Omental fat pad (tissue), 3 donors: ENCODE measurements at regions not wholly inside any gene's neighbourhood (a gene's known extent, or its start where the extent isn't known, plus 50 kb on each side); places are given as distances from the start of the nearest gene placed in this dataset.

ENCODE experiments used
- ATAC-seq: fragments of 150-250 bp; one replicate; pipeline ENCODE4 v1.9.1; 2016; ENCODE audit warnings: mild to moderate bottlenecking, moderate library complexity; ENCODE audit not compliant: low FRiP score
- DNase-seq: peaks from one replicate; pipeline ENCODE4 v3.0.0-alpha.2; 2019; ENCODE audit warnings: low spot score
- TF ChIP-seq, protein P1 (sequence below), 3 donors: fragments of 450-650 bp; IDR thresholded peaks; one replicate each; pipeline ENCODE4 v1.5.1; 2016 to 2017; ENCODE audit warnings: antibody characterized with exemption in 3 of 3, mild to moderate bottlenecking in 3 of 3, moderate library complexity in 2 of 3

DNA sequence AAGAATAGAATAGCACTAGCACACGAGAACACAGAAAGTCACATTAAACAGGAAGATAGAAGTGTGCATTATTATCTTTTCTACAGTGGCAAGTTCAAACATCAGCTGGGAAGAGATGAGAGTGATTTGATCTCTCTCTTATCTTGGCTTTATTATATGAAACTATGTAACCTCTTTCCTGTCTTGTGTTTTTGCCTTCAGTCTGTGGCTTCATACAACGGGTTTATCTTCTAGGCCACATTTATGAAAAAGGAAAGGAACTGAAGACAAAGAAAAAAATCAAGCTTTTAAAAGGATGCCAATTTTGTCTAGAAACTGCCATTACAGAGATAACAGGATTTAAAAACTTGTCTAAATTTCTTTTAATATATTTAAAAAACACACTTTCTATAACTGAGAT, 983.6 kb downstream of the RPA4 start:
- DNase-seq (no peak), ATAC-seq (no peak)
- TF ChIP-seq, protein P1, sequence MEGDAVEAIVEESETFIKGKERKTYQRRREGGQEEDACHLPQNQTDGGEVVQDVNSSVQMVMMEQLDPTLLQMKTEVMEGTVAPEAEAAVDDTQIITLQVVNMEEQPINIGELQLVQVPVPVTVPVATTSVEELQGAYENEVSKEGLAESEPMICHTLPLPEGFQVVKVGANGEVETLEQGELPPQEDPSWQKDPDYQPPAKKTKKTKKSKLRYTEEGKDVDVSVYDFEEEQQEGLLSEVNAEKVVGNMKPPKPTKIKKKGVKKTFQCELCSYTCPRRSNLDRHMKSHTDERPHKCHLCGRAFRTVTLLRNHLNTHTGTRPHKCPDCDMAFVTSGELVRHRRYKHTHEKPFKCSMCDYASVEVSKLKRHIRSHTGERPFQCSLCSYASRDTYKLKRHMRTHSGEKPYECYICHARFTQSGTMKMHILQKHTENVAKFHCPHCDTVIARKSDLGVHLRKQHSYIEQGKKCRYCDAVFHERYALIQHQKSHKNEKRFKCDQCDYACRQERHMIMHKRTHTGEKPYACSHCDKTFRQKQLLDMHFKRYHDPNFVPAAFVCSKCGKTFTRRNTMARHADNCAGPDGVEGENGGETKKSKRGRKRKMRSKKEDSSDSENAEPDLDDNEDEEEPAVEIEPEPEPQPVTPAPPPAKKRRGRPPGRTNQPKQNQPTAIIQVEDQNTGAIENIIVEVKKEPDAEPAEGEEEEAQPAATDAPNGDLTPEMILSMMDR (IDR thresholded peaks at IDR 0.05) = no peak

DNA sequence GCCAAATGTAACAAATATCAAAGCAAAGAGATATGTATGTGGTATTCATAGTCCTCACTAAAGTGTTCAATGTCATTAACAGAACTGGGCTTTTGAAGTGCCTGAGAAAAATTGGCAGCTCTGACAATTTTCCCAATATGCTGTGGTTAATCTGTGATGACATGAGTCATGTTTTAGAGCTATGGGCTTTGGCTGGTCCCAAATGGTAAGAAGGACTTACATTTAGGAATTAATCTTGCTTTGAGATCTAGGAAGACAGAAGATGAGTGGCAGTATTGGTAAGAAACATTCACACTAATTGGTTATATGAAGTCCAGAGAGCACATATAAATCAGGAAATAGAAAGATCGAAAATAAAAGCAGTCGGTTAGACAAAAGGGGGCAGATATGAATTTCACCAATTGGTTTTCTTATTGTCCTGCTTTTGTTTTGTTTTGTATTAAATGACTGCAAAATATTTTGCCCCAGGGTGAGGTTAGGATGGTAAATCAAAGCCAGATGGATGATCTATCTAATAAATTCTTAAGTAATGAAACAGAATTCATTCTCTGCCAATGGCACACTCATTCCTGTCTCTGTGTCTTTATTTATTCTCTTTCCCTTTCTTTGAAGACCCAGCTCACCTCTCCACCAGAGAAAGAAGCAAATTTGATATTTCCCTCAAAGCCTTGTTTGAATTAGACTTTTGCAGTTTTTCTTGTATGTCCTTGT, 993.1 kb downstream of the RPA4 start:
- ATAC-seq = no peak
- TF ChIP-seq, protein P1 (IDR thresholded peaks at IDR 0.05) = no peak
- DNase-seq = no peak

DNA sequence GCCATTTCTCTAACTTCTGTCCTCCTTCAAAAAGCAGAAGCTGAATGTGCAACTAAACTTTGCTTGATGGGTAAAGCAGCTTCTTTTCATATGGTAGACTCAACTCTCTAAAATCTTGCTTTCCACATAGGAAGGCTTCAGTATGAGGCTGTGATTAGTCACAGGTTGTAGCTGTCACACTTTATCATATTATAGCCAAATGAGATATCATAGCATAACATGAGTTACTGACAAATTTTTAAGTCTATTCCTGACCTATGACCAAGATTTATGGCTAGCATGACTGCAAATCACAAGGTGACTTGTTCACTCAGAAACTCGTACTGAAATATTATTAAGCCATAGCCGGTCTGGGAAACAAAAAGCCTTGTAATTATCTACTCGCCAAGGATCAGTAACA, 998.6 kb downstream of the RPA4 start:
- ATAC-seq (no peak), DNase-seq (no peak)
- TF ChIP-seq, protein P1 (IDR thresholded peaks at IDR 0.05) = no peak

DNA sequence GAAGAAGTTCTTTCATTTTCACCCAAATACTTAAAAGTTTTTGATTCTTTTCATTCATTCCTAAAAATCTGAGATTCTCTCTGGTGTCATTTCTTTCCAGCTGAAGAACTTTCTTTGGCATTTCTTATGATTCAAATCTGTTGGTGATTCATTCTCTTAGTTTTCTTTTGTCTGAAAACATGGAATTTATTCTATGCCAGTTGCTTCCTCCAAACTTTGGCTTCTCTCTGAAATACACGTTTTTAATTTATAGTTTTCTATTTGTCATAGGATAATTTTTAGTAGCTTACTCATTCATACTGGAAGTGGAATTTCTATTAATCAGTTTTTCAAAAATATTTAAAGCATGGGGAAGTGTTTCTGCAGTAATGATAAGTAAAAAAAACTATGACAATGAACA, 1012.0 kb downstream of the RPA4 start:
- DNase-seq = no peak
- no peak for ATAC-seq
- TF ChIP-seq, protein P1 (IDR thresholded peaks at IDR 0.05) = no peak

DNA sequence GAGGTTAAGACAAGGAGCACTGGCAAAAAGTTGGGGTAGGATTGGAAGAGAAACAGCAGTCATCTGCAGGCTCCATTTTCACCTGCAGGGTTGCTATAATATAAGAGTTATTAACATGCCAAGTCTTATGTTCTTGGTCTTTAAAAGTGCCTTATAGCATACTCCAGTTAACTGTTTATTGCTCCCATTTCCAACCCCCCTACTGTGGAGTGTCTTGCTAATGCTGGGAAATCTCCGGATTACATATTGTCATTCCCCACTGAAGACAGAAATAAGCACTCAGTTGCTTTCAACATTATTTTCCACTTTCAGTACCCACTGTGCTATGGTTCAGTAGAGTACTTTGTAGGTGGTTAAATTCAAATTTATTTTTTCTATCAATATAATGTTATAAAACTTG, 1014.3 kb downstream of the RPA4 start:
- ATAC-seq (no peak), DNase-seq (no peak)
- TF ChIP-seq, protein P1 (IDR thresholded peaks at IDR 0.05) = no peak

DNA sequence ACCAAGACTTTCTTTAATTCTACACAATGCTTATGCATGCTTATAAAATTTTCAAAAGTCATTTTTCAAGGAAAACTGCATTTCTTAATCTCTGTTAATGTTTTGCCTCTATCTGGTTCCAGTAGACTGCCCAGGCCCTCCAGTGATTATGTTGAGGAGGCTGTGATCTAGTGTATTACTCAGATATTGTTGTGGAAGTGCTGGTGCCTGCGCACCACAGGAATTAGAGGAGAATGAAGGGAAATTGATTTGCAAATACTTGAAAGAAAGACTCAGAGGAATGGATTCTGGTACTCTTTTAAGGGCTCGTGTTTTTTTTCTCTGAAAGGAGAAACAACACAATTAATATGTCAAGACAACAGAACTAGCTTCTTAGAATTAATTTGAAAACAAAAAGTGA, 1015.1 kb downstream of the RPA4 start:
- no peak for DNase-seq
- no peak for ATAC-seq
- TF ChIP-seq, protein P1 (IDR thresholded peaks at IDR 0.05) = no peak

DNA sequence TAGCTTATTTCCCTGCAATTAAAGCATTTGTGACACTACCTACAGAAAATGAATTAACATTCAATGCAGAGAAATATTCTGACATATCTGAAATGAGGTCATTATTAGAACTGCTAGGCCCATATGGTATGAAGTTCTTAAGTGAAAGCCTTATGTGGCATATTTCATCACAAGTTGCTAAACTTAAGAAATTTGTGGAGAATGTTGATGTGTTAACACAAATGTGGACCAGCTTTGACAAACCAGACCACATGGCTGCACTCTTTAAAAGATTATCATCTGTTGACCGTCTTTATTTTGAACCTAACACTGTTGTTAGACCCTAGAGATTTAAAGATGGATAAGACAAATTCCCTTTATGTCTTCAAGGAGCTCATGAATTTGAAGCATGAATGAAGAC, 1024.1 kb downstream of the RPA4 start:
- DNase-seq = no peak
- ATAC-seq = no peak
- TF ChIP-seq, protein P1 (IDR thresholded peaks at IDR 0.05) = no peak
